Activated CD4-positive, alpha-beta T cell treated with anti-CD3 and anti-CD28 coated beads, Interleukin-2, amount 10 ng/mL, durations not matched to agents 7 days and 5 days (primary cell): ENCODE measurements at regions not wholly inside any gene's neighbourhood (a gene's known extent, or its start where the extent isn't known, plus 50 kb on each side); places are given as distances from the start of the nearest gene placed in this dataset.

Experiments used
- CTCF ChIA-PET: fragments of 350-600 bp; sonication (Branson Sonifier 250); formaldehyde crosslinking; loops from one replicate; lab custom pipeline; 2021; ENCODE audit warnings: antibody characterized with exemption; lab: Charles Lee
- POLR2A ChIA-PET: fragments of 350-600 bp; sonication (Branson Sonifier 250); formaldehyde crosslinking; loops from one replicate; lab custom pipeline; 2021; ENCODE audit warnings: antibody characterized with exemption; lab: Charles Lee
- DNase-seq: peaks from one replicate; pipeline ENCODE4 v3.0.0-alpha.2; 2020
- H3K27ac Mint-ChIP-seq: one replicate; pipeline ENCODE4 v1.8.0; 2021; ENCODE audit warnings: mild to moderate bottlenecking, moderate library complexity, mixed read lengths
- H3K27me3 Mint-ChIP-seq: one replicate; pipeline ENCODE4 v1.8.0; 2021; ENCODE audit warnings: mixed read lengths
- H3K36me3 Mint-ChIP-seq: one replicate; pipeline ENCODE4 v1.8.0; 2021; ENCODE audit warnings: low read depth, mixed read lengths
- H3K4me1 Mint-ChIP-seq: one replicate; pipeline ENCODE4 v1.8.0; 2021; ENCODE audit warnings: mixed read lengths
- H3K4me3 Mint-ChIP-seq: one replicate; pipeline ENCODE4 v1.8.0; 2021; ENCODE audit warnings: mild to moderate bottlenecking, moderate library complexity, mixed read lengths
- H3K9me3 Mint-ChIP-seq: one replicate; pipeline ENCODE4 v1.8.0; 2021; ENCODE audit warnings: mixed read lengths

DNA sequence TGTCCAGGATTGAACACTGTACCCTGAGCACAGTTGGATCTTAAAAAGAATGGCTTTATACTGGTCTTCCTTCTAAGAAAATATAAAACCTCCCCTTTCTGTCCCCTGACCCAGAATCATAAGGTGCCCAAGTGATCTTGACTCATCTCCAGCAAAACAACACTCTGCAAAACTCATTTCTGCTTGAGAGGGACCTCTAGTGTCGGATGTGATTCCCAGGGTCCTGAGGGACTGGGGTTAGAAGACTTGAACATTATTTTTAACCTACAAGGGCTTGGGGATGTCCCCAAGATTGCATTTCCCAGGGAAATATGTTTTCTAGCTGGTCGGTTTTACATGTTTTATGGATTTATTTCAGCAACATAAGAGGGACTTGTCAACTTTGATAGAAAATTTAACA lies 1318.5 kb upstream of the CELF4 start:
- DNase-seq: no peak
- no peak overlapping the region for H3K4me3 Mint-ChIP-seq
- H3K27ac Mint-ChIP-seq: no peak overlapping the region
- no peaks in the 10 kb centered on the region for H3K36me3 Mint-ChIP-seq
- no peaks in the 10 kb centered on the region for H3K27me3 Mint-ChIP-seq
- POLR2A ChIA-PET: interaction anchor here (0.8 kb wide), 1 partner anchor 661 kb away, joined by 3 read pairs; no protein-coding TSS in a partner anchor
- CTCF ChIA-PET: no interaction called here
- no peaks in the 10 kb centered on the region for H3K9me3 Mint-ChIP-seq
- H3K4me1 Mint-ChIP-seq: no peaks in the 10 kb centered on the region

DNA sequence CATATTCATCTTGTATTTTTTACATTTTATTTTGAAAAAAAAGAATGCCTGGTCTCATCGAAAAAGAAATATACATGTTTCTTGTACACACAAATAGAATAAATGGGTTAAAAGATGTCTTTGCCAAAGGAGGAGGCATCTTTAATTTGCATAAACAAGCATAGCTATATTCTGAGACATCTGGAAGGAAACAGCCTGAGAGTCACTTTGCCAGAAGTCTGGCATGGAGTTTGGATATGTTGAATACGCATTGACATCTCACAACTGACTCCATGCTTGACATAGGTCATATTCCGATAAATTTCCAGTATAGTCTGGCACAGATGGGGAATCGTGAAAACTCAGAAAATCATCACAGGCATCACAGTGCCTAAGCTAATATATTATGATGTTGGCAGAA lies 1317.5 kb upstream of the CELF4 start:
- no peaks in the 10 kb centered on the region for H3K9me3 Mint-ChIP-seq
- no peaks in the 10 kb centered on the region for H3K36me3 Mint-ChIP-seq
- no peak overlapping the region for H3K27ac Mint-ChIP-seq
- H3K4me3 Mint-ChIP-seq: no peak overlapping the region
- no peaks in the 10 kb centered on the region for H3K4me1 Mint-ChIP-seq
- H3K27me3 Mint-ChIP-seq: no peaks in the 10 kb centered on the region
- ChIA-PET POLR2A (no interaction called here), CTCF (no interaction called here)
- no peak for DNase-seq

DNA sequence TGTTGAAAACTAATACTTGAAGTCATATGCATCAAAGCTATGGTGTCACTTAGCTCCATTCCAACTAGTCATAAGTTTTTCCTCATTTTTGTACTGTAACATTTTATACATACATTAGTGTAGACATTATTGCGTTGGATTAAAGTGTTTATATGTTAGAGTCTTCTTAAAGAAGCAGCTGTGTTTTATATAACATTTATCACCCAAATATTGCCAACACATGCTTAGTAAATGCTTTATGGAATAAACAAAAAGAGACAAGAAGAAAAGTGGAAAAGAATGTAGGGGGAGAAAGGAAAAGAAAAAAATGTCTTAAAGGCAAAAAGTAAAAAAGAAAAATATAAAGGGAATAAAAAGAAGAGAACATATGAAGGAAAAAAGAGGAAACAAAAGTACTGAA lies 1314.3 kb upstream of the CELF4 start:
- no peak overlapping the region for H3K4me3 Mint-ChIP-seq
- no peaks in the 10 kb centered on the region for H3K4me1 Mint-ChIP-seq

DNA sequence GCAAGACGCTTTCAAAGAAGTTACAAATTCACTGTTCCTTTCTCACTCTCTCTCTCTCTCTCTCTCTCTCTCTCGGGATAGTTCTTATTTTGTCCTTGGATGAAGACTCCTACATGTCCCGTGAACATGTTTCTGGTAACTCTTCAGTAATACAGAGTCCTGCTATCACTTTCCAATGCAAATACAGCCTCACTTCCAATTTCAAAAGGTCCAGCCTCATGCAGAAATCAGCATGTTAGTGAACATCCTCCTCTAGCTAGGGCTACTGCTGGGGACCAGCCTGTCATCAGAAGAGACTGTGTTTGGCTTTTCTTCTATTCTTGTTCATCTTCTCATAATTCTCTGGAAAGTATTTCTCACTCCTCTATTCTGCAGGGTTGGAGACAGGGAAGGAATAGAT lies 1306.7 kb upstream of the CELF4 start:
- POLR2A ChIA-PET: no interaction called here
- H3K4me3 Mint-ChIP-seq: no peak overlapping the region

More for the DNA sequence above, 1314.3 kb upstream of the CELF4 start:
- ChIA-PET POLR2A (no interaction called here), CTCF (no interaction called here)
- H3K9me3 Mint-ChIP-seq: no peaks in the 10 kb centered on the region
- H3K27ac Mint-ChIP-seq: no peak overlapping the region
- H3K27me3 Mint-ChIP-seq: no peaks in the 10 kb centered on the region
- no peak for DNase-seq
- H3K36me3 Mint-ChIP-seq: no peaks in the 10 kb centered on the region

DNA sequence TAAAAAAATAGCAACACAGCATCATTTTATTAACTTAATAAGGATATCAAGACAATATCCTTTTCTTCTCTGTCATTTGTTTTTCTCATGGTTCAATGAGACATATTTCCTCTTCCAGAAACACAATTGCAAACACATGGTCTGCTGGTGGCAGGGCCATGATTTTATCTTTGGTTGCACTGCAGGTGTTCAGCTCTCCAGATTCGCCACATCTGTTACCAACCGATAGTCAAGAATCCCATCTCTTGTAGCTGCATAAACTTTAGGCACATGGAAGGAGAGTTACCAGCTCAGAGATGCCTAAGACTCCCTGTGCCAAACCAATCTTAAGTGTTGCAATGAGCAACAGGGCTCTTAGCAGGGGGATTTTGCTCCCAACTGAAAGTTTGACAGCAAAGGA lies 1303.2 kb upstream of the CELF4 start:
- Mint-ChIP-seq H3K4me3 (no peak overlapping the region), H3K9me3 (no peaks in the 10 kb centered on the region), H3K27ac (no peak overlapping the region), H3K36me3 (no peaks in the 10 kb centered on the region), H3K4me1 (no peaks in the 10 kb centered on the region), H3K27me3 (no peaks in the 10 kb centered on the region)
- CTCF ChIA-PET: no interaction called here
- POLR2A ChIA-PET: no interaction called here
- no peak for DNase-seq

More for the DNA sequence above, 1306.7 kb upstream of the CELF4 start:
- Mint-ChIP-seq H3K27me3 (no peaks in the 10 kb centered on the region), H3K36me3 (no peaks in the 10 kb centered on the region), H3K4me1 (no peaks in the 10 kb centered on the region), H3K9me3 (no peaks in the 10 kb centered on the region), H3K27ac (no peak overlapping the region)
- CTCF ChIA-PET: no interaction called here
- no peak for DNase-seq

DNA sequence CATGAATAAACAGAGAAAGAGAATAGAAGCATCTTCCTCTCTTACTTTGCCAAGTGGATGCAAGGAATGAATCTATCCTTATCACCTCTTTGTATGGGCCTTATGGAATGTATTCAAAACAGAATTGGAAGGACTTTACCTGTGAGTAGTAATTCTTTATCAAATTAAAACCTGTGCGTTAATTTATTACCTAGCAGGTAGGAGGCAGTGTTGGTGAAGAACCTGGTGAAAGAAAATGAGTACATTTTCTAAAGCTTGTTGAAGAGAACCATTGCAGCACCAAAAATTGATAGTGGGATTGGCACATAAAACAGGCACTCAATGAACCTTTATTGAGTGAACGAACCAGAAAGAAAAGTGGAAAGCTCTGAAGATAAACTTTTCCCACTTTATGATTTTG lies 1302.1 kb upstream of the CELF4 start:
- no peak for DNase-seq
- CTCF ChIA-PET: no interaction called here
- POLR2A ChIA-PET: no interaction called here
- no peaks in the 10 kb centered on the region for H3K9me3 Mint-ChIP-seq
- no peak overlapping the region for H3K4me3 Mint-ChIP-seq
- no peaks in the 10 kb centered on the region for H3K4me1 Mint-ChIP-seq
- no peaks in the 10 kb centered on the region for H3K27me3 Mint-ChIP-seq
- H3K36me3 Mint-ChIP-seq: no peaks in the 10 kb centered on the region
- no peak overlapping the region for H3K27ac Mint-ChIP-seq

DNA sequence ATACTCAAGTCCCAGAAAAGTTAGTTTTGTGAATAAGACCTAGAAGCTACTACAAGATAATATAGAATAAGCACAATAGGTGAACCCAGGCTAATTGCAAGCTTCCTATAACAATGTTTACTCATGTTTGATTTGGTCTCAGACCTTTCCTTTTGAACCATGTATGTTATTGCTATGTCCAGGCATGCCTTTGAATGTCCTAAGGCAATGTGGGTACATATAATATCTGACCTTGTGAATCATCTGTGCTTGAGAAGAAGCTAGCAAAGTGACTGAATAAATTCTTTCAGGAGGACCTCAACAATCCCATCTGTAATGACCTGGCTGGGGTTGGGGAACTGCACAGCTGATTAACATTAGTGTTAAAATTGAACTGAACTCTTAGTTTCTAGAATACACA lies 1285.9 kb upstream of the CELF4 start:
- CTCF ChIA-PET: no interaction called here
- Mint-ChIP-seq H3K36me3 (no peaks in the 10 kb centered on the region), H3K4me3 (no peak overlapping the region), H3K27me3 (no peaks in the 10 kb centered on the region), H3K27ac (no peak overlapping the region), H3K4me1 (no peaks in the 10 kb centered on the region), H3K9me3 (peaks cover 12% of the 10 kb centered on the region)
- no peak for DNase-seq
- POLR2A ChIA-PET: no interaction called here

DNA sequence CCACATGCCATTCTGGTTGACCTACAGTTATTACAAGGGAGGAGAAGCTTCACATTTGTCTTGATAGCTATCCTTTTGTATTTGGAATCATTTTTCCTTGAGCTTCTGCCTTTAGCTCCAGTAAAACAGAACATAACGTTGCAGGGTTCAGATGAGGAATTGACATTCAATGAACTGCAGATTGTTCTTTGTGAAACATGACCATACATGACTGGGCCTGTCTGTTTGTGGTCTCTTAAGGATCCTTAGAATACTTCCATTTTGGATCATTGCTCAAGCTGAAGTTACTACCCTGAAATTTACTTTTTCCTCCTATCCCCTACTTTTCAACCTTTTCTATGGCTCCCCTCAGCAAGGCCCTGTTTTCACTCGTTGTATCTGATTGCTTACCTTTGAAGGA lies 1281.7 kb upstream of the CELF4 start:
- Mint-ChIP-seq H3K9me3 (peaks cover 4% of the 10 kb centered on the region), H3K27ac (no peak overlapping the region), H3K27me3 (no peaks in the 10 kb centered on the region), H3K36me3 (no peaks in the 10 kb centered on the region), H3K4me3 (no peak overlapping the region), H3K4me1 (no peaks in the 10 kb centered on the region)
- CTCF ChIA-PET: no interaction called here
- POLR2A ChIA-PET: no interaction called here
- DNase-seq: no peak

DNA sequence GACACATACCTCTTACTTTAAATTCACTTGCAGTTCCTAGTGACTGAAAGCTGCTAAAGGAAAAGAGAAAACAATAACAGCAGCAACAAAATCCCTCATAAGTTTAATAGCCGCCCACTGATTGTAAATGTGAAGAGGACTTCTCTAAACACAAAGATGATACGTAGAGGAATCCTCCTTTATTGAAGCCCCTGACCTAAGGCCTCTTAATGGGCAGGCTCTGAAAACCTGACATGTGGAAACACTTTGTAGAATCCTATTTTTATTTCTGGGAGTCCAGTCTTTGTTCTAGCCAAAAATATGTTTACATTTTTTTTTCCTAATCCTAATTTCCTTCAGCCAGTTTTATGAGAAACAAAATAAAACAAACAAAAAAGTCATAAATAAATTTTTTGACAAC lies 1277.7 kb upstream of the CELF4 start:
- CTCF ChIA-PET: no interaction called here
- no peak for DNase-seq
- no peaks in the 10 kb centered on the region for H3K27me3 Mint-ChIP-seq
- no peak overlapping the region for H3K4me3 Mint-ChIP-seq
- no peaks in the 10 kb centered on the region for H3K36me3 Mint-ChIP-seq
- POLR2A ChIA-PET: no interaction called here
- no peak overlapping the region for H3K27ac Mint-ChIP-seq
- no peaks in the 10 kb centered on the region for H3K4me1 Mint-ChIP-seq
- no peaks in the 10 kb centered on the region for H3K9me3 Mint-ChIP-seq

DNA sequence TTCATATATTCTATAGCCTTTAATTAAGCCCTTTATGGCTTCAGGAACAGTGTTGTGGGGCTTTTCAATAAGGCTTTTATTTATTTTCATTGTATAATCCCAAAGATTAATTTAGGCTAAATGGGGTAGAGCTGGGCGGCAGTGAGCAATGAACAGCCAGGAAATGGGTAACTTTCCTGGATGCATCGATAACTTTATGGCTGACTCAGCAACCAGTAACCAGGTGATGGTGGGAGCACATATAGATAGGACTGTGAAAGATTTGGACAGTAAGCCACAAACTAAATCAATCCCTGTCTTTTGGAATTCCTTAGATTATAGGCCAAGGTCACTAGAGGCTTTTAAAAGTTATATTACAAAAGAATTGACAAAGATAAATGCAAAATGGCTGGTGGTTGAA lies 1260.6 kb upstream of the CELF4 start:
- ChIA-PET POLR2A (no interaction called here), CTCF (no interaction called here)
- Mint-ChIP-seq H3K36me3 (no peaks in the 10 kb centered on the region), H3K4me3 (no peak overlapping the region), H3K9me3 (no peaks in the 10 kb centered on the region), H3K4me1 (no peaks in the 10 kb centered on the region), H3K27ac (no peak overlapping the region), H3K27me3 (no peaks in the 10 kb centered on the region)
- no peak for DNase-seq

DNA sequence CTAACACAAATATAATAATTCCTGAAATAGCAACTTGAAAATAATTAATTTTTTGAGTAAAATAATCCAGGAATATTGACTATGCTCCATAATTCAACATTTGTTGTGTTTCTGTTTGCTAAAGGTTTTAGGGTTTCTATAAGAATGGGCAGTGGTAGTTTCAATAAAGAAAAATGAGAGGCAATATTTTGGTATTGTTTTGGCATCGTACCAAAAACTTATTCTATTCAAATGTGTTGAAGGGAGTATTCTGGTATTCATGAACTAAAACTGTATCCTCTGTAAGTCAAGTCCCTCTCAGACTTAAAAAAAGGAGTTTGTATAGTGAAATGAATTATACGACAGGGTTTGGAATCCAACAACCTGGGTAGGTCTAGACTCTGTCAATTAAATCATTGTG lies 1245.6 kb upstream of the CELF4 start:
- Mint-ChIP-seq H3K4me1 (no peaks in the 10 kb centered on the region), H3K36me3 (no peaks in the 10 kb centered on the region), H3K27ac (no peak overlapping the region), H3K9me3 (no peaks in the 10 kb centered on the region), H3K27me3 (no peaks in the 10 kb centered on the region), H3K4me3 (no peak overlapping the region)
- POLR2A ChIA-PET: no interaction called here
- no peak for DNase-seq
- CTCF ChIA-PET: no interaction called here

DNA sequence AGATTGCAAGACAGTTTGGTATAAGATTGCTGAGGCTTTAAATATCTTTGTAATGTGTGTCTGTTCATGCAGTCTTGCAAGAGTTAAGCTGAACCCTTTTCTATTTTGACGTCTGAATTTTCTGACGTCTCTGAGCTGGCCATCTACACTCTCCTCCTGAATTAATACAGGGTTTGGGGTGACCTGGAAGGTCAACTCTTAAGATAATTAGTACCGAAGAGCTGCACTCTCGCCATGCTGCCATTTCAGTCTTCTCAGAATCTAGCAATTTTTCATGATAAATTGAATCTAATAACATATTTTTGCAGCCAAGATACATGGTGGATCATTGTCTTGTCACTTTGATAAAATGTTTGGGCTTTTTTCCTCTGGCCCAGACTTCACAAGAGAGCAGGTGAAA lies 1245.2 kb upstream of the CELF4 start:
- Mint-ChIP-seq H3K9me3 (no peaks in the 10 kb centered on the region), H3K4me3 (no peak overlapping the region), H3K27ac (no peak overlapping the region), H3K4me1 (no peaks in the 10 kb centered on the region), H3K36me3 (no peaks in the 10 kb centered on the region), H3K27me3 (no peaks in the 10 kb centered on the region)
- POLR2A ChIA-PET: no interaction called here
- no peak for DNase-seq
- CTCF ChIA-PET: no interaction called here

DNA sequence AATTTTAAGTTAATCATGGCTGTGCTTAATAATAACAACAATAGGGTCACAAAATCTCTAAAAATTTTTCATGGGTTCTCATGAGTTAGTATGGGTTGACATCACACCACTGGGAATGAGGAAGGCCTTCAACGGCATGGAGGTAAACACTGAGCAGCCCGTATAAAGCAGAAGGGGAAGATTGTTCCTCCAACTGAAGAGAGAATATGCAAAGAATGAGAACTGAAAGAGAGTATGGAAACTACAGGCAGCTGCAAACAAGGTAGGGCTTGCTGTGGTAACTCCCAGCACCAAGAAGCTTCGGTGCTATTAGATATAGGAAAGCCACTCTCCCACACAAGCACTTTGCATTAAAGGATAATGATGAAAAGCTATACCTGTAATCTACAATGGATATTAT lies 1242.3 kb upstream of the CELF4 start:
- H3K27ac Mint-ChIP-seq: no peak overlapping the region
- POLR2A ChIA-PET: no interaction called here
- CTCF ChIA-PET: no interaction called here
- no peaks in the 10 kb centered on the region for H3K9me3 Mint-ChIP-seq
- H3K4me1 Mint-ChIP-seq: no peaks in the 10 kb centered on the region
- no peak for DNase-seq
- no peaks in the 10 kb centered on the region for H3K36me3 Mint-ChIP-seq
- no peaks in the 10 kb centered on the region for H3K27me3 Mint-ChIP-seq
- no peak overlapping the region for H3K4me3 Mint-ChIP-seq

DNA sequence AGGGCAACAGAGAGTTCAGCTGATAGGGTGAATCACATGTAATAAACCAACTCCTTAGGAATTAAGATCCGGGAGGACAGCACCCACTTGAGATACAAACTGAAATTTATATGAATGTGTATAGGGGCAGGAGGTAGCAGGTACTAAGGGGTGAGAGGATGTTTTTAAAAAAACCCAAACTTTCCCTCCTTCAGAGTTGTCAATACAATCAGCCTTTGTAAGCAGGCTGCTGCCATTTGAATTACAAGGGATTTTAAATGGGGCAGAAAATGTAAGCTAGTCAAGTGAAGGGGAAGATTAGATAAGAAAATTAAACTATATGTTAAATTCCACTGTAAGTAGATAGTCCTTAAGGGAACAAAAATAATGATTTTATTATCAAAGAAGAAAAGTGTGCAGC lies 1239.7 kb upstream of the CELF4 start:
- Mint-ChIP-seq H3K9me3 (no peaks in the 10 kb centered on the region), H3K4me3 (no peak overlapping the region), H3K27ac (no peak overlapping the region), H3K36me3 (no peaks in the 10 kb centered on the region), H3K4me1 (no peaks in the 10 kb centered on the region), H3K27me3 (no peaks in the 10 kb centered on the region)
- ChIA-PET CTCF (no interaction called here), POLR2A (no interaction called here)
- no peak for DNase-seq
